ENCODE measurements at regions not wholly inside any gene's neighbourhood (a gene's known extent, or its start where the extent isn't known, plus 50 kb on each side); places are given as distances from the start of the nearest gene placed in this dataset.

DNA sequence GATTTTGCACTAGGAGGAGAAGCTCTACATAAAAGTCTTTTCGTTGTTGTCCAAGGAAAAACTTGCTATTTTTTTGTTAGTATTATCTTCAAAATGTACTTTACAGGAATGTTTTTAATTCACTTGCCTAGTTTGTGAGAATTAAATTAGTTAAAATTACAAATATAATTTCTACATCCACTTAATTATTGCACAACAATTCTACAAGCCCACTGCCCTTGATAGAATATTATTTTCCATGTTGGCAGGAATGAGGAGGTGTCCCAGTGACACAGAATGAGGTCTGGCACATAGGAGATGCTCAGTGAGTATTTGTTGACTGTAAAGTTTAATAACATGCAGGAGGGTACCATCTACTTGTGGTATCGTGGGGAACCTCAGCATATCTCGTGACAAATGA, 255.4 kb downstream of the SDHAF3 start:
- H3K4me1 ChIP-seq, result no peaks in the 10 kb centered on the region
- ATAC-seq, result no peak

DNA sequence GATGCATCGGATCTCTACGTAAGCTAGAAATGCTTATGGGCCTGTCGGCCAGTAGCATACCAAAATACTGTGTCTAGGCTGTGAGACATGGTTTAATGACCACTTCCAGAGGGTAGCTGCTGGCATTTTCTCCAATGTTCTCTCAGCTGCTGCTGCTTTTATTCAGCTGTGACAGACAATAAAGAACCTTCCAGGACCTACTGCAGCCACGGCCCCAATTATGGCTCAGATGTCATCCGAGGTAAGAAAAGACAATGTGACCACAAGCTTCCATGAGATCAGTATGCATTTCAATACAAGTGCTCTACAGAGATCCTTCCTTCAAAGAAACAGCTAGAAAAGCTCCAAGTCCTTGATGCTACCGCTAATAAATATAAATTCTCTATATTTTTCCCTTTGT, 256.2 kb downstream of the SDHAF3 start:
- DNase-seq (no peak), ATAC-seq (no peak)
- intact Hi-C loops (cut with DNase I), result no loop called here
- WGBS, 3 donors, result 41 to 47% (median 45%) methylated on average over 6 of the region's 6 CpGs
- Histone ChIP-seq H3K27ac (no peak overlapping the region), H3K27me3 (ENCODE audit: insufficient read depth in 3 of 3, low read length in 2 of 3) (no peaks in the 10 kb centered on the region), H3K36me3 (ENCODE audit: insufficient read depth in 1 of 2, low read depth in 1 of 2) (no peaks in the 10 kb centered on the region), H3K9me3 (no peaks in the 10 kb centered on the region), H3K4me1 (no peaks in the 10 kb centered on the region), H3K4me3 (no peak overlapping the region)
- TF ChIP-seq, protein P1, sequence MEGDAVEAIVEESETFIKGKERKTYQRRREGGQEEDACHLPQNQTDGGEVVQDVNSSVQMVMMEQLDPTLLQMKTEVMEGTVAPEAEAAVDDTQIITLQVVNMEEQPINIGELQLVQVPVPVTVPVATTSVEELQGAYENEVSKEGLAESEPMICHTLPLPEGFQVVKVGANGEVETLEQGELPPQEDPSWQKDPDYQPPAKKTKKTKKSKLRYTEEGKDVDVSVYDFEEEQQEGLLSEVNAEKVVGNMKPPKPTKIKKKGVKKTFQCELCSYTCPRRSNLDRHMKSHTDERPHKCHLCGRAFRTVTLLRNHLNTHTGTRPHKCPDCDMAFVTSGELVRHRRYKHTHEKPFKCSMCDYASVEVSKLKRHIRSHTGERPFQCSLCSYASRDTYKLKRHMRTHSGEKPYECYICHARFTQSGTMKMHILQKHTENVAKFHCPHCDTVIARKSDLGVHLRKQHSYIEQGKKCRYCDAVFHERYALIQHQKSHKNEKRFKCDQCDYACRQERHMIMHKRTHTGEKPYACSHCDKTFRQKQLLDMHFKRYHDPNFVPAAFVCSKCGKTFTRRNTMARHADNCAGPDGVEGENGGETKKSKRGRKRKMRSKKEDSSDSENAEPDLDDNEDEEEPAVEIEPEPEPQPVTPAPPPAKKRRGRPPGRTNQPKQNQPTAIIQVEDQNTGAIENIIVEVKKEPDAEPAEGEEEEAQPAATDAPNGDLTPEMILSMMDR (IDR thresholded peaks at IDR 0.05), result no peak

More for the DNA sequence above, 255.4 kb downstream of the SDHAF3 start:
- Histone ChIP-seq H3K27ac (no peak overlapping the region), H3K4me3 (no peak overlapping the region), H3K27me3 (ENCODE audit: insufficient read depth in 3 of 3, low read length in 2 of 3) (no peaks in the 10 kb centered on the region), H3K9me3 (no peaks in the 10 kb centered on the region), H3K36me3 (ENCODE audit: insufficient read depth in 1 of 2, low read depth in 1 of 2) (no peaks in the 10 kb centered on the region)
- TF ChIP-seq, protein P1 (IDR thresholded peaks at IDR 0.05), result no peak
- WGBS, 3 donors, result 79 to 84% (median 79%) methylated on average over 3 of the region's 3 CpGs
- DNase-seq, result no peak
- intact Hi-C loops (cut with DNase I), result no loop called here

DNA sequence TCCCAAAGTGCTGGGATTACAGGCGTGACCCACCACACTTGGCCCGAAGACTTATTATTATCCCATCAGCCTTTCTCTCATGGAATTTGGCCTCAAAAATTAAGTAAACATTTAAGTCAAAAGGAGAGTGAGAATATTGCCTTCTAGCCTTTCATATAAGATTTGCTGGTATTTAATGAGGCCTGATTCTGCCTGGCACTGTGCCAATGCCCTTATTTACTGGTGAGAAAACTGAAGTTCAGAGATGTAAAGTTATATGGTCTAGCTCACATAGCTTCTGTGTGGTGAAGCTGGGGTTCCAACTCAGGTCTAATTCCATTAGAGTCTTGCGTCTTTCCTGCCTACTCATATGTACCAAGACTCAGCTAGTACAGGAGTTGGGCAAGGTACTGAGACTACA, 260.2 kb downstream of the SDHAF3 start:
- Histone ChIP-seq H3K4me1 (no peaks in the 10 kb centered on the region), H3K9me3 (no peaks in the 10 kb centered on the region), H3K27me3 (ENCODE audit: insufficient read depth in 3 of 3, low read length in 2 of 3) (no peaks in the 10 kb centered on the region), H3K27ac (no peak overlapping the region), H3K4me3 (no peak overlapping the region), H3K36me3 (ENCODE audit: insufficient read depth in 1 of 2, low read depth in 1 of 2) (no peaks in the 10 kb centered on the region)
- WGBS, 3 donors, result 93 to 97% (median 94%) methylated on average over 3 of the region's 3 CpGs
- TF ChIP-seq, protein P1 (IDR thresholded peaks at IDR 0.05), result no peak
- ATAC-seq, result no peak
- no peak for DNase-seq
- intact Hi-C loops (cut with DNase I), result no loop called here

DNA sequence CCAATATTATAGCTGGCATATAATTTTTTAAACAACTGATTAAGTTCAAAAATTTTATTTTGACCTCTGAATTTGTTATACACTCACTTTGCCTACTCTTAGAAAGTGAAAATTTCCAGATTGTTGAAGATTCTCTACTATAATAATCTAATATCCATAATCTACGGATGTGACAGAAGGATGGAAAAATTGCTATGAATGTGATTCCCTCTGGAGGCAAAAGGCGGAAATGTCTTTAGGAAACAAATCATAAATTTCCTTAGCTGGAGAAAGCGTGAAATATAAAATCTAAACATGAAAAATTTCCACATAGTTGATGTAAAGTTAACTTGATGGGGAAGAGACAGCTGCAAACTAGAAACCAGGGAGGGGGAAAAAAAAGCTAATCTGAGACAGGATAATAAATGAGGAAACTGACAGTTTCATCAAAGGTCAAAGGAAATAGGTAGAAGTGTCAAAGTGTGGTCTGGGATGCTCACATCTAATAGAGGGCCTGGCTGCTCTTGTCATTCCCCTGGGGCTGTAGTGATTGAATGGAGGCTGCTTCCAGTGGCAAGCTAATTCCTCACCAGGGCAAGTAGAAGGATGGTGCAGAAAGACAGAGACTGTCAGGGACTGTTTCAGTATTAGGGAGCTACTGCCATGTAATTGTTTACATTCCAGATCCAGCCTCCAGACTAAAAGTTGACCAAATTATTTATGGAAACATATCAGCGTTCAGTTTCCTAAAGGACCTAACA, 264.5 kb downstream of the SDHAF3 start:
- H3K4me3 ChIP-seq, result no peak overlapping the region
- no peaks in the 10 kb centered on the region for H3K36me3 ChIP-seq (ENCODE audit: insufficient read depth in 1 of 2, low read depth in 1 of 2)
- intact Hi-C loops (cut with DNase I), result no loop called here
- WGBS, 3 donors, result 48 to 53% (median 51%) methylated on average over 4 of the region's 4 CpGs
- no peaks in the 10 kb centered on the region for H3K9me3 ChIP-seq
- H3K4me1 ChIP-seq, result no peaks in the 10 kb centered on the region
- no peaks in the 10 kb centered on the region for H3K27me3 ChIP-seq (ENCODE audit: insufficient read depth in 3 of 3, low read length in 2 of 3)
- TF ChIP-seq, protein P1 (IDR thresholded peaks at IDR 0.05), result no peak
- no peak for DNase-seq
- ATAC-seq, result no peak
- no peak overlapping the region for H3K27ac ChIP-seq

- Histone ChIP-seq H3K4me3 (no peak overlapping the region), H3K27ac (no peak overlapping the region), H3K27me3 (ENCODE audit: insufficient read depth in 3 of 3, low read length in 2 of 3) (no peaks in the 10 kb centered on the region), H3K9me3 (no peaks in the 10 kb centered on the region), H3K4me1 (no peaks in the 10 kb centered on the region), H3K36me3 (ENCODE audit: insufficient read depth in 1 of 2, low read depth in 1 of 2) (no peaks in the 10 kb centered on the region)
- WGBS, 3 donors, result 80 to 87% (median 85%) methylated on average over 6 of the region's 6 CpGs
- DNase-seq (no peak), ATAC-seq (no peak)
- intact Hi-C loops (cut with DNase I), result no loop called here
- TF ChIP-seq, protein P1 (IDR thresholded peaks at IDR 0.05), result no peak
Measured at GRCh38 chr7:97390052-97390451, 272.6 kb downstream of the SDHAF3 start.

Measured in psoas muscle (tissue), 7 donors.